ENCODE measurements at regions not wholly inside any gene's neighbourhood (a gene's known extent, or its start where the extent isn't known, plus 50 kb on each side); places are given as distances from the start of the nearest gene placed in this dataset.
"Not testable (repeated sequence)": the region's sequence is repeated elsewhere in the genome, so short reads cannot be mapped to it uniquely, and the experiment has no call there.

DNA sequence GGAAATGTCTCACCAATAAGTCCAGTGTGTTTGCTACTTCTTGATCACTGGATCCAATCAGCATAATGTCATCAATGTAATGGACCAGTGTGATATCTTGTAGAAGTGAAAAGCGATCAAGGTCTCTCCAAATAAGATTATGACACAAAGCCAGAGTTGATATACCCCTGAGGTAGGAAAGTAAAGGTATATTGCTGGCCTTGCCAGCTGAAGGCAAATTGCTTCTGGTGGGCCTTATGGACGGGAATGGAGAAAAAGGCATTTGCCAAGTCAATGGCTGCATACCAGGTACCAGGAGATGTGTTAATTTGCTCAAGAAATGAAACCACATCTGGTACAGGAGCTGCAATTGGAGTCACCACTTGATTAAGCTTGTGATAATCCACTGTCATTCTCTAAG is 158.5 kb downstream of the CYP26A1 start:
- TF ChIP-seq, protein P1, sequence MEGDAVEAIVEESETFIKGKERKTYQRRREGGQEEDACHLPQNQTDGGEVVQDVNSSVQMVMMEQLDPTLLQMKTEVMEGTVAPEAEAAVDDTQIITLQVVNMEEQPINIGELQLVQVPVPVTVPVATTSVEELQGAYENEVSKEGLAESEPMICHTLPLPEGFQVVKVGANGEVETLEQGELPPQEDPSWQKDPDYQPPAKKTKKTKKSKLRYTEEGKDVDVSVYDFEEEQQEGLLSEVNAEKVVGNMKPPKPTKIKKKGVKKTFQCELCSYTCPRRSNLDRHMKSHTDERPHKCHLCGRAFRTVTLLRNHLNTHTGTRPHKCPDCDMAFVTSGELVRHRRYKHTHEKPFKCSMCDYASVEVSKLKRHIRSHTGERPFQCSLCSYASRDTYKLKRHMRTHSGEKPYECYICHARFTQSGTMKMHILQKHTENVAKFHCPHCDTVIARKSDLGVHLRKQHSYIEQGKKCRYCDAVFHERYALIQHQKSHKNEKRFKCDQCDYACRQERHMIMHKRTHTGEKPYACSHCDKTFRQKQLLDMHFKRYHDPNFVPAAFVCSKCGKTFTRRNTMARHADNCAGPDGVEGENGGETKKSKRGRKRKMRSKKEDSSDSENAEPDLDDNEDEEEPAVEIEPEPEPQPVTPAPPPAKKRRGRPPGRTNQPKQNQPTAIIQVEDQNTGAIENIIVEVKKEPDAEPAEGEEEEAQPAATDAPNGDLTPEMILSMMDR (IDR thresholded peaks at IDR 0.05), result not testable (repeated sequence)
- not testable (repeated sequence) for TF ChIP-seq ZFX (IDR thresholded peaks at IDR 0.05; ENCODE audit: borderline replicate concordance)
